GM23248 (cell line): ENCODE measurements at regions not wholly inside any gene's neighbourhood (a gene's known extent, or its start where the extent isn't known, plus 50 kb on each side); places are given as distances from the start of the nearest gene placed in this dataset.

Experiments used
- EZH2 ChIP-seq: fragments of 200-600 bp; sonication (generic); IDR thresholded peaks from 2 replicates; pipeline ENCODE4 v1.6.1; 2018; ENCODE audit warnings: antibody characterized with exemption, mild to moderate bottlenecking; ENCODE audit not compliant: insufficient read depth, poor library complexity, severe bottlenecking
- EZH2phosphoT487 ChIP-seq: fragments of 200-600 bp; sonication (generic); IDR thresholded peaks from 2 replicates; pipeline ENCODE4 v1.6.1; 2018; ENCODE audit warnings: antibody characterized with exemption, moderate library complexity, mild to moderate bottlenecking, low read depth; ENCODE audit not compliant: insufficient read depth

GRCh38 chr10:22837351-22837750, 90.5 kb upstream of the ARMC3 start:
- no peak for TF ChIP-seq EZH2phosphoT487
- TF ChIP-seq EZH2 = no peak
